ENCODE measurements at regions not wholly inside any gene's neighbourhood (a gene's known extent, or its start where the extent isn't known, plus 50 kb on each side); places are given as distances from the start of the nearest gene placed in this dataset.

DNA sequence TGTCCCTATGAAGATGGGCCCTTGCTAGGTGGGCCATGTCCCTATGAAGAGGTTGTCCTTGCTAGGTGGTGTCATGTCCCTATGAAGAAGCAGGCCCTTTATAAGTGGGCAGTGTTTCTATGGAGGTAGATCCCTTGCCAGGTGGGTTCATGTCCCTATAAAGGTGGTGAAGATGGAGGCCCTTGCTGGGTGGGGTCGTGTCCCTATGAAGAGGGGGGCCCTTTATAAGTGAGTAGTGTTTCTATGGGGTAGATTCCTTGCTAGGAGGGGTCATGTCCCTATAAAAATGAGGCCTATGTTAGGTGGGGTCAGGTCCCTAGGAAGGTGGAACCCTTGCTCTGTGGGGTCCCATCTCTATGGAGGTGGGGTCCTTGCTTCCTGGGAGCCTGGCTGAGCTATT, 283.4 kb upstream of the IRX2 start:
- no peak for TF ChIP-seq BACH1 (IDR thresholded peaks at IDR 0.05; ENCODE audit: low read length)
- TF ChIP-seq SIN3A (conservative IDR thresholded peaks at IDR 0.05 in 1 of 2, IDR thresholded peaks at IDR 0.05 in 1 of 2; ENCODE audit: low read depth in 1 of 2, low read length in 2 of 2), result no peak
- TF ChIP-seq RNF2 (IDR thresholded peaks at IDR 0.05; ENCODE audit: borderline replicate concordance, low read depth, low read length, missing control alignments, poor library complexity, severe bottlenecking), result no peak
- TF ChIP-seq CBX5 (IDR thresholded peaks at IDR 0.05; ENCODE audit: low read depth, low read length), result no peak
- TF ChIP-seq RXRA (IDR thresholded peaks at IDR 0.05; ENCODE audit: insufficient read depth, low read depth, low read length), result no peak
- TF ChIP-seq, protein P1, sequence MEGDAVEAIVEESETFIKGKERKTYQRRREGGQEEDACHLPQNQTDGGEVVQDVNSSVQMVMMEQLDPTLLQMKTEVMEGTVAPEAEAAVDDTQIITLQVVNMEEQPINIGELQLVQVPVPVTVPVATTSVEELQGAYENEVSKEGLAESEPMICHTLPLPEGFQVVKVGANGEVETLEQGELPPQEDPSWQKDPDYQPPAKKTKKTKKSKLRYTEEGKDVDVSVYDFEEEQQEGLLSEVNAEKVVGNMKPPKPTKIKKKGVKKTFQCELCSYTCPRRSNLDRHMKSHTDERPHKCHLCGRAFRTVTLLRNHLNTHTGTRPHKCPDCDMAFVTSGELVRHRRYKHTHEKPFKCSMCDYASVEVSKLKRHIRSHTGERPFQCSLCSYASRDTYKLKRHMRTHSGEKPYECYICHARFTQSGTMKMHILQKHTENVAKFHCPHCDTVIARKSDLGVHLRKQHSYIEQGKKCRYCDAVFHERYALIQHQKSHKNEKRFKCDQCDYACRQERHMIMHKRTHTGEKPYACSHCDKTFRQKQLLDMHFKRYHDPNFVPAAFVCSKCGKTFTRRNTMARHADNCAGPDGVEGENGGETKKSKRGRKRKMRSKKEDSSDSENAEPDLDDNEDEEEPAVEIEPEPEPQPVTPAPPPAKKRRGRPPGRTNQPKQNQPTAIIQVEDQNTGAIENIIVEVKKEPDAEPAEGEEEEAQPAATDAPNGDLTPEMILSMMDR (IDR thresholded peaks at IDR 0.05; ENCODE audit: control extremely low read depth in 1 of 3, insufficient read depth in 1 of 3, low read depth in 1 of 3, low read length in 3 of 3), result no peak
- TF ChIP-seq JUN (IDR thresholded peaks at IDR 0.05; ENCODE audit: low read depth, low read length), result no peak
- TF ChIP-seq CHD2 (IDR thresholded peaks at IDR 0.05; ENCODE audit: low read length), result no peak
- no peak for TF ChIP-seq POLR2A (IDR thresholded peaks at IDR 0.05; ENCODE audit: control extremely low read depth in 1 of 2, low read depth in 2 of 2, low read length in 2 of 2)
- no peak for TF ChIP-seq RAD21 (IDR thresholded peaks at IDR 0.05 in 1 of 2, conservative IDR thresholded peaks at IDR 0.05 in 1 of 2; ENCODE audit: low read depth in 2 of 2, low read length in 2 of 2)
- no peak for TF ChIP-seq POLR2AphosphoS5 (IDR thresholded peaks at IDR 0.05; ENCODE audit: low read depth, low read length)
- TF ChIP-seq, protein P2, sequence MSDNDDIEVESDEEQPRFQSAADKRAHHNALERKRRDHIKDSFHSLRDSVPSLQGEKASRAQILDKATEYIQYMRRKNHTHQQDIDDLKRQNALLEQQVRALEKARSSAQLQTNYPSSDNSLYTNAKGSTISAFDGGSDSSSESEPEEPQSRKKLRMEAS (IDR thresholded peaks at IDR 0.05), result no peak
- no peak for TF ChIP-seq KDM5A (IDR thresholded peaks at IDR 0.05; ENCODE audit: low read length)
